HG03045 (cell line): ENCODE measurements at regions not wholly inside any gene's neighbourhood (a gene's known extent, or its start where the extent isn't known, plus 50 kb on each side); places are given as distances from the start of the nearest gene placed in this dataset.

Source experiments
- ATAC-seq: cut with Tn5 transposase; IDR thresholded peaks from one replicate; pipeline ENCODE4 v1.9.1; 2021; ENCODE audit warnings: mild to moderate bottlenecking, moderate library complexity; ENCODE audit not compliant: unreplicated experiment

GRCh38 chr21:25079053-25079452 is 528.2 kb downstream of the MRPL39 start:
- ATAC-seq = no peak

- ATAC-seq = no peak
These were observed 545.2 kb downstream of the MRPL39 start for GRCh38 chr21:25062061-25062460.

GRCh38 chr21:25054689-25055088 is 552.6 kb downstream of the MRPL39 start:
- no peak for ATAC-seq

- ATAC-seq = peak; percentile 89
These were observed 567.6 kb downstream of the MRPL39 start for GRCh38 chr21:25039461-25040380.

GRCh38 chr21:25036775-25037174 is 570.5 kb downstream of the MRPL39 start:
- ATAC-seq = no peak

- ATAC-seq = no peak
These were observed 575.5 kb downstream of the MRPL39 start for GRCh38 chr21:25031750-25032149.

- no peak for ATAC-seq
These were observed 577.7 kb downstream of the MRPL39 start for GRCh38 chr21:25029580-25029979.

- no peak for ATAC-seq
These were observed 581.7 kb downstream of the MRPL39 start for GRCh38 chr21:25025596-25025995.

- no peak for ATAC-seq
These were observed 582.6 kb downstream of the MRPL39 start for GRCh38 chr21:25024639-25025038.

GRCh38 chr21:25005388-25005787 is 601.9 kb downstream of the MRPL39 start:
- ATAC-seq = no peak

- no peak for ATAC-seq
These were observed 604.6 kb downstream of the MRPL39 start for GRCh38 chr21:25002676-25003075.

- ATAC-seq = no peak
These were observed 612.1 kb downstream of the MRPL39 start for GRCh38 chr21:24995216-24995615.

- ATAC-seq = no peak
These were observed 612.6 kb downstream of the MRPL39 start for GRCh38 chr21:24994717-24995116.

GRCh38 chr21:24989516-24989915 is 617.8 kb downstream of the MRPL39 start:
- no peak for ATAC-seq

- no peak for ATAC-seq
These were observed 618.3 kb downstream of the MRPL39 start for GRCh38 chr21:24988941-24989340.

- ATAC-seq = no peak
These were observed 631.0 kb downstream of the MRPL39 start for GRCh38 chr21:24976238-24976637.

- no peak for ATAC-seq
These were observed 638.2 kb downstream of the MRPL39 start for GRCh38 chr21:24969068-24969467.

- ATAC-seq = peak; percentile 96
These were observed 651.9 kb downstream of the MRPL39 start for GRCh38 chr21:24955275-24955961.

- ATAC-seq = no peak
These were observed 659.1 kb downstream of the MRPL39 start for GRCh38 chr21:24948186-24948585.

GRCh38 chr21:24945910-24946309 is 661.4 kb downstream of the MRPL39 start:
- ATAC-seq = no peak

- ATAC-seq = no peak
These were observed 665.7 kb downstream of the MRPL39 start for GRCh38 chr21:24941316-24942185.
